G401 (cell line): ENCODE measurements at regions not wholly inside any gene's neighbourhood (a gene's known extent, or its start where the extent isn't known, plus 50 kb on each side); places are given as distances from the start of the nearest gene placed in this dataset.
"Not testable (repeated sequence)": the region's sequence is repeated elsewhere in the genome, so short reads cannot be mapped to it uniquely, and the experiment has no call there.

ENCODE experiments used
- DNase-seq: peaks from one replicate; pipeline ENCODE4 v3.0.0-alpha.2; 2015; ENCODE audit warnings: low spot score
- in situ Hi-C: cut with HindIII; loops from 2 replicates; pipeline ENCODE4 v1.10.0; 2016; ENCODE audit warnings: low sequenced_read_pairs, mixed read lengths

GRCh38 chr6:79398617-79399016 lies 138.6 kb downstream of the LCA5 start:
- DNase-seq, in situ Hi-C loops: not testable (repeated sequence)

- in situ Hi-C loops: no loop called here
- no peak for DNase-seq
Measured at GRCh38 chr6:79396625-79397024, 140.6 kb downstream of the LCA5 start.

- in situ Hi-C loops: no loop called here
- DNase-seq: no peak
Measured at GRCh38 chr6:79394690-79395089, 142.5 kb downstream of the LCA5 start.

GRCh38 chr6:79392094-79392493 lies 145.1 kb downstream of the LCA5 start:
- DNase-seq: no peak
- in situ Hi-C loops: no loop called here

GRCh38 chr6:79391480-79391879 lies 145.8 kb downstream of the LCA5 start:
- in situ Hi-C loops: no loop called here
- DNase-seq: no peak

- no peak for DNase-seq
- in situ Hi-C loops: no loop called here
Measured at GRCh38 chr6:79385893-79386292, 151.3 kb downstream of the LCA5 start.

GRCh38 chr6:79385333-79385732 lies 150.9 kb upstream of the HMGN3 start:
- in situ Hi-C loops: no loop called here

GRCh38 chr6:79384845-79385244 lies 150.4 kb upstream of the HMGN3 start:
- in situ Hi-C loops: no loop called here
- DNase-seq: no peak

More at GRCh38 chr6:79385333-79385732, 150.9 kb upstream of the HMGN3 start:
- DNase-seq: no peak

- no peak for DNase-seq
- in situ Hi-C loops: no loop called here
Measured at GRCh38 chr6:79378957-79379356, 144.5 kb upstream of the HMGN3 start.

- in situ Hi-C loops: no loop called here
- no peak for DNase-seq
Measured at GRCh38 chr6:79377888-79378348, 143.4 kb upstream of the HMGN3 start.

- DNase-seq: no peak
- in situ Hi-C loops: no loop called here
Measured at GRCh38 chr6:79377047-79377446, 142.6 kb upstream of the HMGN3 start.

- in situ Hi-C loops: no loop called here
- no peak for DNase-seq
Measured at GRCh38 chr6:79375635-79376337, 141.3 kb upstream of the HMGN3 start.

GRCh38 chr6:79374308-79374707 lies 139.8 kb upstream of the HMGN3 start:
- in situ Hi-C loops: no loop called here
- DNase-seq: no peak

- DNase-seq: no peak
- in situ Hi-C loops: no loop called here
Measured at GRCh38 chr6:79373880-79374279, 139.4 kb upstream of the HMGN3 start.

- in situ Hi-C loops: no loop called here
- DNase-seq: no peak
Measured at GRCh38 chr6:79373246-79373645, 138.8 kb upstream of the HMGN3 start.

- in situ Hi-C loops: no loop called here
- no peak for DNase-seq
Measured at GRCh38 chr6:79372757-79373156, 138.3 kb upstream of the HMGN3 start.

GRCh38 chr6:79369026-79369425 lies 134.5 kb upstream of the HMGN3 start:
- in situ Hi-C loops: no loop called here

GRCh38 chr6:79363441-79363840 lies 129.0 kb upstream of the HMGN3 start:
- in situ Hi-C loops, DNase-seq: not testable (repeated sequence)

More at GRCh38 chr6:79369026-79369425, 134.5 kb upstream of the HMGN3 start:
- no peak for DNase-seq

GRCh38 chr6:79361074-79361473 lies 126.6 kb upstream of the HMGN3 start:
- DNase-seq, in situ Hi-C loops: not testable (repeated sequence)

- in situ Hi-C loops: no loop called here
- DNase-seq: no peak
Measured at GRCh38 chr6:79353226-79353625, 118.7 kb upstream of the HMGN3 start.

- no peak for DNase-seq
- in situ Hi-C loops: no loop called here
Measured at GRCh38 chr6:79338493-79338892, 104.0 kb upstream of the HMGN3 start.
